NCI-H2227 (cell line): ENCODE measurements at regions not wholly inside any gene's neighbourhood (a gene's known extent, or its start where the extent isn't known, plus 50 kb on each side); places are given as distances from the start of the nearest gene placed in this dataset.
"Not testable (repeated sequence)": the region's sequence is repeated elsewhere in the genome, so short reads cannot be mapped to it uniquely, and the experiment has no call there.

Source experiments
- DNase-seq: peaks from one replicate; lab custom pipeline; 2025; ENCODE audit not compliant: unreplicated experiment; lab: John Stamatoyannopoulos, UW

DNA sequence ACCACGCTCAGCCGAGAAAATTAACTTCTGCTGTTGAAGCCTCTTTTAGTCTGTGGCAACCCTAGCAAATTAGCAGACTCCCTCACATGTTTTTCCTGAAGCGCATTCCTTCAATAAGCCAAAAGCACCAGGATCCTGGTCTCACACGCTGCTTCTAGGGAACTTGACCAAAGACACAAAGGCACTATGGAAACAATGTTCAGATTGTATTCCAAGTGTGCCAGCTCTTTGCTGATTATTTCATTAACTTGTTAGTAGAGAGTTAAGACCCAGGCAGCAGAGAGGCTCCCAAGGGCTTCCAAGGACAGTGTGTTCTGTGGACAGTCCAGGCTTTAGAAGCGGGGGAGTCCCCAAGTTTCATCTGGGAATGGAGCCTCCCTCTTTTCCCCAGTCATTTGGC, 94.4 kb upstream of the BASP1 start:
- no peak for DNase-seq

DNA sequence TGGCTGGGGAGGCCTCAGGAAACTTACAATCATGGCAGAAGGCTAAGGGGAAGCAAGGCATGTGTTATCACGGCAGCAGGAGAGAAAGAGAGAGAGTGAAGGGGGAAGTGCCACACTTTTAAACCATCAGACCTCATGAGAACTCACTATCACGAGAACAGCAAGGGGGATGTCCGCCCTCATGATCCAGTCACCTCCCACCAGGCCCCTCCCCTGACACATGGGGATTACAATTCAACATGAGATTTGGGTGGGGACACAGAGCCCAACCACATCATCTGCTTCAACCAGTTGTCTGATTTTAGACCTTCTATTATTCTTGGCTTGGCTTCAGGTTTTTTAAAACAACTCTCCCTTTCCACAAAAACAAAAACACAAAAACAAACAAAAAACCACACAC, 93.7 kb upstream of the BASP1 start:
- DNase-seq = not testable (repeated sequence)

DNA sequence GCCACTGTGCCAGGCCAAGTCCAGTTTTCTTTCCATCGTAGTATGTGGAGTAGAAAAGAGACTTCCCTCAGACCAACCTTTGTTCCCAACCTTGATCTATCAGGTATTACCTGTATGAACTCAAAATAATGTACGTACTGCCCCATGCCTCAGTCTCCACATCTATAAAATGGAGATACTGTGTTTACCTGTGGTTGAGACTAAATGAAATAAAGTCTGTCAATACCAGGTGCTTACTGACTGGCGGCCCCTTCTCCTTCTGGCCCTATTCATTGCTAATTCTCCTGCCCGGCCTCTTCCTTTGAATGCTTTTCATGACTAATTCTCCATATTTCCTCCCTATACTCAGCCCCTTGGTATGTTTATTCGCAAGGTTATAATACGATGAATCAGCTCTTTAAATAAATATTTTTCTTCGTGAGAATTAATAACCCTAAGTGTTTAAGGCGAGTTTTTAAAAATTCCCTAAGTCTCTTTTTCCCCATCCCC, 89.6 kb upstream of the BASP1 start:
- DNase-seq = no peak

GRCh38 chr5:17129093-17129849, 88.2 kb upstream of the BASP1 start:
- no peak for DNase-seq

- not testable (repeated sequence) for DNase-seq
Measured at GRCh38 chr5:17130302-17130701, 87.1 kb upstream of the BASP1 start.

- peak; percentile 16 for DNase-seq
Measured at GRCh38 chr5:17132444-17133083, 84.9 kb upstream of the BASP1 start.

- DNase-seq = no peak
Measured at GRCh38 chr5:17135050-17135449, 82.4 kb upstream of the BASP1 start.

- no peak for DNase-seq
Measured at GRCh38 chr5:17143335-17143734, 74.1 kb upstream of the BASP1 start.

- no peak for DNase-seq
Measured at GRCh38 chr5:17146280-17146841, 71.1 kb upstream of the BASP1 start.

DNA sequence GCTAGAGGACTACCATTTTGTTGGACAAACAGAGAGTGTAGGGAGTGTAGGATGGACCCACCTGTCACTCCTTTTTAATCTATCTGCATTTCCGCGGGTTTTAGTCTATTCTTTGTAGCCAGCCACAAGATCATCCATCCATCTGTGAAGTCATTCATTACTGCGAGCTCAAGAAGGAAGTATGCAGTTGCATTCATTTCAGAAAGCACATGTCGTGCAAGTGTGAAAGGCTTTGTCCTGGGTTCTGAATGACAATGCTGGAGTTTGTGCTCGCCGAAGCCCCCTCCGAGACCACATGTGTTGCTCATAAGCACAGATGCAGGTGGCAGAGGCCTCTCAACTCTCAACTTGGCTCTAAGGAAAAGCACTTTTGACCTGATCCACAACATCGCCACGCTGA, 70.3 kb upstream of the BASP1 start:
- DNase-seq = no peak

DNA sequence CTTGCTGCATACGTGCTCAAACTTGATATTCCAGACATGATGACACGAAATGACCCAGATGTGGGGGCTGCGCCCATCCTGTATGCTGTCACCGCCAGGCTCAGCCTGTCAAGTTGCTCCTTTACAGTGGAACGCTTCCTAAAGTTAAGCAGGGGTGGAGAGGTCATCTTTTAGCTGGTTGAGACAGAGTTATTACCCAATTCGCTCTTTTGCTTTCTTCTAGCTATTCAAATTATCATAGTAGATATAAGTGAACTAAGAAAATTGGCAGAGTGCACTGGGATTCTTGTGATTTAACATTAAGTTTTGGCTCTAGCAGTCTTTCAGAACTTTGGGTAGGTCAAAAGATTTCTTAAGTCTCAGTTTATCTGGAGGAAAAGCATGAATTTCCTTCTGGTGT, 69.8 kb upstream of the BASP1 start:
- no peak for DNase-seq

GRCh38 chr5:17148481-17148880, 69.0 kb upstream of the BASP1 start:
- DNase-seq = no peak

DNA sequence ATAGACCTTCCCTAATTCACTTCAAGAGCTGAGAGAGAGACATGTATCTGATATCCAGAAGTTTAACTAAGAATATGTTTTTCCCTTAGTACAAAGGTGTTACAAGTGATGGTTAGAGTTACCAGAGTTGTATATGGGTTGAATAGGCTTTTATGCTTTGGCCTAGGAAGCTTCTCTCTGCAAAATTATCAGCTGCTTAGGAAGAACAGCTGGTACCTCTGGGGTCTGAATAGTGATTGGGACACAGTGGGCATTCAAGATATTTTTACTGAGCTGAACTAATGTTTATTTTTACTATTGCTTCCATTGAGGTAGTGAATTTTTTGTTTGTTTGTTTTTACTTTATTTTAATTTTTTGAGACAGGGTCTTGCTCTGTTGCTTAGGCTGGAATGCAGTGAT, 67.6 kb upstream of the BASP1 start:
- no peak for DNase-seq

GRCh38 chr5:17150531-17150930, 66.9 kb upstream of the BASP1 start:
- DNase-seq = no peak

- no peak for DNase-seq
Measured at GRCh38 chr5:17151686-17152085, 65.7 kb upstream of the BASP1 start.

GRCh38 chr5:17154211-17154996, 63.0 kb upstream of the BASP1 start:
- DNase-seq = no peak

- no peak for DNase-seq
Measured at GRCh38 chr5:17156463-17156862, 61.0 kb upstream of the BASP1 start.

DNA sequence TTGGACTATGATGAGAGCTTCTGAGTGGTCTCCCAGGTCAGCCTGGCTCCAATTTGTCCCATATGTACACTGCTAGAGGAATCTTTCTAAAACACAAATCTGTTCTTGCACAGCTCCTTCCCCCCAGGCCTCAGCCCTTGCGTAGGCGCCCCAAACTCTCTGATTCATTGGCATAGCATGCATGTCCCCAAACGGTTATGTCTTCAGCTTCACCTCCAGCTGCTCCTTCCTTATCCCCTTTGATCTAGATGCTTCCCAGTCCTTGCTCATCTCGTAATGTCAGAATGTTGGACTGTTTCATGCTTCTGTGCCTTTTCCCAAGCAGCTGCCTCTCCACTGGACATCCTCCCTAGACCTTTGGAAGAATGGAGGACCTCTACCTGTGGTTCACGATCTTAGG, 60.1 kb upstream of the BASP1 start:
- DNase-seq = no peak

- DNase-seq = no peak
Measured at GRCh38 chr5:17157916-17158529, 59.4 kb upstream of the BASP1 start.

DNA sequence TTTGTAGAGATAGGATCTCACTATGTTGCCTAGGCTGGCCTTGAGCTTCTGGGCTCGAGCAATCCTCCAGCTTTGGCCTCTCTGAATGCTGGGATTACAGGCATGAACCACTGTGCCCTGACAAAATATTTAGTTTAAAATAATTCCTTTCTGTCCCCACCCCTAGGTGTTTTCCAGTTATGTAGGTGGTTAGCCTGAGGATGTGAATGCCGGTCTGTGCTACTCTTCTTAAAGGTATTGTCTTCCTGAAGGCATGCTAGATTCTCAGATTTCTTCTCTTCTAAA, 56.7 kb upstream of the BASP1 start:
- no peak for DNase-seq

DNA sequence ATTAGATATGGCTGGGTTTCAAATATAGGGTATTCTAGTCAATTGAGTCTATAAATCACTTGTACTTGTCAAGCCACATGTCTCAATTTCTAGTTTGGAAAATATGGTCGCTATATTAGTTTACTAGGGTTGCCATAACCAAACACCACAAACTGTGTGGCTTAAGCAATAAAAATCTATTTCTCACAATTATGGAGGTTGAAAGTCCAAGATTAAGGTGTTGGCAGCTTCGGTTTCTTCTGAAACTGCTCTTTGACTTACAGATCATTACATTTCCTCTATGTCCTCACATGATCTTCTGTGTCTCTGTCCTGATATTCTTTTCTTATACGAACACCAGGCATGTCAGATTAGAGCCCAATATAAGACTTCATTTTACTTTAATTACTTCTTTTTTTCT, 55.8 kb upstream of the BASP1 start:
- no peak for DNase-seq
